Activated CD8-positive, alpha-beta T cell treated with anti-CD3 and anti-CD28 coated beads for 36 hours (primary cell): ENCODE measurements at regions not wholly inside any gene's neighbourhood (a gene's known extent, or its start where the extent isn't known, plus 50 kb on each side); places are given as distances from the start of the nearest gene placed in this dataset.

Experiments used
- ATAC-seq: fragments of 200-7000 bp; cut with Tn5 transposase; one replicate; pipeline ENCODE4 v1.10.0; 2021; ENCODE audit warnings: mild to moderate bottlenecking, moderate library complexity
- CTCF ChIA-PET: fragments of 350-600 bp; sonication (Branson Sonifier 250); formaldehyde crosslinking; loops from one replicate; lab custom pipeline; 2021; ENCODE audit warnings: antibody characterized with exemption; lab: Charles Lee
- POLR2A ChIA-PET: fragments of 350-600 bp; sonication (Branson Sonifier 250); formaldehyde crosslinking; loops from one replicate; lab custom pipeline; 2021; ENCODE audit warnings: antibody characterized with exemption; lab: Charles Lee
- DNase-seq: peaks from one replicate; pipeline ENCODE4 v3.0.0-alpha.2; 2020
- H3K27ac Mint-ChIP-seq: one replicate; pipeline ENCODE4 v1.8.0; 2021; ENCODE audit warnings: mild to moderate bottlenecking, mixed read lengths
- H3K27me3 Mint-ChIP-seq: one replicate; pipeline ENCODE4 v1.8.0; 2021; ENCODE audit warnings: mixed read lengths
- H3K36me3 Mint-ChIP-seq: one replicate; pipeline ENCODE4 v1.8.0; 2021; ENCODE audit warnings: low read depth, mixed read lengths
- H3K4me1 Mint-ChIP-seq: one replicate; pipeline ENCODE4 v1.8.0; 2021; ENCODE audit warnings: low read depth, mixed read lengths
- H3K4me3 Mint-ChIP-seq: one replicate; pipeline ENCODE4 v1.8.0; 2021; ENCODE audit warnings: mild to moderate bottlenecking, moderate library complexity, mixed read lengths
- H3K9me3 Mint-ChIP-seq: one replicate; pipeline ENCODE4 v1.8.0; 2021; ENCODE audit warnings: mixed read lengths
- CTCF ChIP-seq: fragments of 200-600 bp; IDR thresholded peaks from one replicate; pipeline ENCODE4 v1.8.0; 2022; ENCODE audit warnings: antibody characterized with exemption, mild to moderate bottlenecking
- intact Hi-C: fragments of 100-400 bp; cut with micrococcal nuclease; formaldehyde crosslinking; loops from one replicate; pipeline ENCODE4 v1.10.0; 2022

- H3K27me3 Mint-ChIP-seq: peaks cover 13% of the 10 kb centered on the region
- intact Hi-C loops: no loop called here
- no peak overlapping the region for H3K27ac Mint-ChIP-seq
- no peaks in the 10 kb centered on the region for H3K9me3 Mint-ChIP-seq
- ATAC-seq (no peak), DNase-seq (no peak)
- no peaks in the 10 kb centered on the region for H3K4me1 Mint-ChIP-seq
- H3K4me3 Mint-ChIP-seq: no peak overlapping the region
- ChIA-PET CTCF (no interaction called here), POLR2A (no interaction called here)
- no peaks in the 10 kb centered on the region for H3K36me3 Mint-ChIP-seq
- no peak for TF ChIP-seq CTCF
Observed at GRCh38 chr16:26809461-26809860, 257.3 kb upstream of the C16orf82 start.

GRCh38 chr16:26816266-26816665 lies 250.5 kb upstream of the C16orf82 start:
- CTCF ChIA-PET: no interaction called here
- POLR2A ChIA-PET: no interaction called here
- H3K36me3 Mint-ChIP-seq: no peaks in the 10 kb centered on the region
- H3K27ac Mint-ChIP-seq: no peak overlapping the region
- H3K4me1 Mint-ChIP-seq: no peaks in the 10 kb centered on the region
- intact Hi-C loops: no loop called here
- TF ChIP-seq CTCF: no peak
- H3K9me3 Mint-ChIP-seq: no peaks in the 10 kb centered on the region
- no peak for ATAC-seq
- peaks cover 8% of the 10 kb centered on the region for H3K27me3 Mint-ChIP-seq
- no peak for DNase-seq
- H3K4me3 Mint-ChIP-seq: no peak overlapping the region

- no peaks in the 10 kb centered on the region for H3K9me3 Mint-ChIP-seq
- H3K36me3 Mint-ChIP-seq: no peaks in the 10 kb centered on the region
- POLR2A ChIA-PET: interaction anchor here (1.0 kb wide), 1 partner anchor 14 kb away, joined by 3 read pairs; no protein-coding TSS in a partner anchor
Observed at GRCh38 chr16:26816885-26817571, 249.7 kb upstream of the C16orf82 start.

GRCh38 chr16:26818393-26818792 lies 248.3 kb upstream of the C16orf82 start:
- TF ChIP-seq CTCF: no peak
- no peak for ATAC-seq
- ChIA-PET CTCF (no interaction called here), POLR2A (no interaction called here)
- Mint-ChIP-seq H3K9me3 (no peaks in the 10 kb centered on the region), H3K27ac (no peak overlapping the region), H3K36me3 (no peaks in the 10 kb centered on the region), H3K4me1 (no peaks in the 10 kb centered on the region), H3K27me3 (peaks cover 8% of the 10 kb centered on the region), H3K4me3 (no peak overlapping the region)
- intact Hi-C loops: no loop called here
- no peak for DNase-seq

More at GRCh38 chr16:26816885-26817571, 249.7 kb upstream of the C16orf82 start:
- CTCF ChIA-PET: no interaction called here
- intact Hi-C loops: no loop called here
- DNase-seq: peak; percentile 23
- peak; percentile 56 for ATAC-seq
- H3K4me3 Mint-ChIP-seq: no peak overlapping the region
- peaks cover 8% of the 10 kb centered on the region for H3K27me3 Mint-ChIP-seq
- H3K4me1 Mint-ChIP-seq: no peaks in the 10 kb centered on the region
- no peak for TF ChIP-seq CTCF
- no peak overlapping the region for H3K27ac Mint-ChIP-seq

- POLR2A ChIA-PET: no interaction called here
- no peak for DNase-seq
- Mint-ChIP-seq H3K9me3 (no peaks in the 10 kb centered on the region), H3K36me3 (no peaks in the 10 kb centered on the region), H3K27ac (no peak overlapping the region), H3K4me1 (no peaks in the 10 kb centered on the region), H3K4me3 (no peak overlapping the region), H3K27me3 (peaks cover 11% of the 10 kb centered on the region)
- ATAC-seq: no peak
- TF ChIP-seq CTCF: no peak
- intact Hi-C loops: no loop called here
- CTCF ChIA-PET: no interaction called here
Observed at GRCh38 chr16:26824469-26824868, 242.3 kb upstream of the C16orf82 start.
